GM18909 (cell line): ENCODE measurements at regions not wholly inside any gene's neighbourhood (a gene's known extent, or its start where the extent isn't known, plus 50 kb on each side); places are given as distances from the start of the nearest gene placed in this dataset.

Source experiments
- ATAC-seq: cut with Tn5 transposase; IDR thresholded peaks from one replicate; pipeline ENCODE4 v1.9.1; 2021; ENCODE audit warnings: mild to moderate bottlenecking; ENCODE audit not compliant: unreplicated experiment, poor library complexity

GRCh38 chr2:67006373-67006960 lies 390.7 kb upstream of the ETAA1 start:
- no peak for ATAC-seq

GRCh38 chr2:67008155-67008554 lies 389.0 kb upstream of the ETAA1 start:
- ATAC-seq, result no peak

DNA sequence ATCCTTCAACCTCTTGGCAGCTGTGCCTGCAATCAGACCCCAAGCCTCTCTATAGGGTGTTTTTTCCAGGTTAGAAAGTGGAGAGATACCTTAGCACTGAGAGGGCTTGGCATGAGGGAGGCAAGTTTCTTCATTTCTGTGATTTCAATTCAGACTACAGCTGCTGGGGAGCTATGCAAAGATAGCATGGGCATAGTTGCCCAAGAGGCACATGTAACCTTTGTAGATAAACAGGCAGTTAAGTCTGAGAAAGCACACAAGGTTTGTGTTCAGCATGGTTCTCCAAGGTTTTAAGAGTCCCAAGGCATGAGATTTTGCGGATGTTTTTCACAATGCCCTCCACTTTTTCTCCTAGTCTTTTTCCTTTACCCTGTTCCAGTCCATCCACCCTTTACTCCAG lies 385.0 kb upstream of the ETAA1 start:
- no peak for ATAC-seq

DNA sequence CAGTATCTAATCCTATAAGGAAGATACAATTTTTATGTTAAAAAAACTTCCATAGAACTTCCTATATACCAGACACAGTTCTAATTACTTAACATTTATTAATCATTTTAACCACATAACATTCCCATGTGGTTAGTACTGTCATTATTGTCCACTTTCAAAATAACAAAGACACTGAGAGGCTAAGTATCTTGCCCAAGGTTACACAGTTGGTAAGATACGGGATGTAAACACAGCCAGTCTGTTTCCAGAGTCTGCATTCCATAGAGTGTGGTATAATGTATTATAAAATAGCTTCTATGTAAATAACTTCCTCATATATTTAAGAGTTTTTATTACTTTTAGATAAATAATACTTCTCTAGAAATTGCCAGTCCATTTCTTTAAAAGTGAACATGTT lies 383.3 kb upstream of the ETAA1 start:
- ATAC-seq, result no peak

- no peak for ATAC-seq
Observed at GRCh38 chr2:67015681-67016080, 381.5 kb upstream of the ETAA1 start.

GRCh38 chr2:67018301-67018700 lies 378.8 kb upstream of the ETAA1 start:
- no peak for ATAC-seq

GRCh38 chr2:67032076-67032475 lies 365.1 kb upstream of the ETAA1 start:
- ATAC-seq, result no peak

DNA sequence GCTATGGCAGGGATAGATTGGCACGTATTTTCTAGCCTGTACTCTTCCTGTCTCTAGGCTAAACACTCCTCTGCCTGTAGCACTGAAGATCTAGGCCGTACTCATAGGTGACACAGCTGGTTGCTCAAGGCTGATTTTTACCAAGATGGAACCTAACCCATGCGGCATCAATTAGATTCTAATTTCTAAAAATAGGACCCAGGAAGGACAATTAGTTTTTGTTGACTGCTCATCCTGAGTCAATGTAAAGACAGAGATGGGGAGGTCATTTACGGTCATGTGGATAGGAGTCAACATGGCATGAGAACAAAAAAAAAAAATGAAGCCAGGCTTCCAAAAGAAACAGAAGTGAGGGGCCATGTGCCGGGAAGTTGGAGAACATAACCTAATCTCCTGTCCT lies 360.7 kb upstream of the ETAA1 start:
- ATAC-seq, result no peak

GRCh38 chr2:67037655-67038054 lies 359.5 kb upstream of the ETAA1 start:
- ATAC-seq, result no peak

GRCh38 chr2:67038195-67038594 lies 358.9 kb upstream of the ETAA1 start:
- no peak for ATAC-seq

DNA sequence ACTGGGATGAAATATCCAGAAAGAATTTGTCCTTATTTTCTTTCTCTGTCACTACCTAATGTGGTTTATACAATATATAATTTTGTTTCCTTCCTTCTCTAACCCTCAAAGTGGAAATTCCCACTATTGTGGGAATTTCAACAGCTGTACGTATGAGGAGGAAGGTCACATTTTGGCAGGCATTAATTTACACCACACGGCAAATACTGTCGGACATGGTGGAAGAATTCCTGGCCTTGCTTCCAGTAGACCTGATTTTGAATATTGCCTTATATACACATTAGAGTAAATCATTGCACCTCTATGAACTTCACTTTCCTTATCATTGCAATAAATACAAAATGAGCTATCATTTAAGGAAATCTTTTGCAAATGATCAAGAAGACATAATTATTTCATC lies 358.1 kb upstream of the ETAA1 start:
- ATAC-seq, result no peak

GRCh38 chr2:67039517-67040103 lies 357.5 kb upstream of the ETAA1 start:
- ATAC-seq, result no peak

GRCh38 chr2:67041051-67041450 lies 356.1 kb upstream of the ETAA1 start:
- ATAC-seq, result no peak

DNA sequence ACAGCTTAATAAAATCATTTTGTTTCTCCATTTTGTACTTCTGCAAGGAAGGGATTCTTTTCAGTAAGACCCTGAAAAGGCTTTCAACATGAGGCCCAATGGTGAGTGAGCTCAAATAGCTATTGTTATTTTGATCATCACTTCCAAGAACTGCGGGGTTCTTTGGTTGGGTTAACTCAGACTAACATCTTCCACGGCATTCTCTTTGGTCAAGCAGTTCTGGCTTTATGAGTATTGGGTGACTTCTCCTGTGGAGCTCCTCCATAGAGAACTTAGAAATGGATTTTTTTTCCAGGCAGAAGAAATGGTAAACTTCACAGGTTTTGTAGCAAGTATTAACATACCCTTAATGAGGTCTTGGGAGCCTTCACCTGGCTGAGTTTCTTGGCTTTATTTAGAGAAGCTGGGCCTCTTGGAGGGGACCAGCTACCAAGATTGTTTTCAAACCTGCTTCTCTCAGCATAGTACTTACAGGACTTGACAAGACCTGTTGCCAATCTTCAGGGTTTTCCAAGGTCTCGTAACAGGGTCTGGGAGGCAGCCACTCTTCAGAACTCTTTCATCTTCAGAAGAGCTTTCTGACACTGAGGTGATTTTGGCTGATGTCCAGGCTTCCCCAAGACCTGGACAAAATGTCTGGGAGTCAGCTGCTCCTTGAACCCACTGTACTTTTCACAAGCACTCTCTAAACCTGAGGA lies 353.2 kb upstream of the ETAA1 start:
- ATAC-seq, result no peak

DNA sequence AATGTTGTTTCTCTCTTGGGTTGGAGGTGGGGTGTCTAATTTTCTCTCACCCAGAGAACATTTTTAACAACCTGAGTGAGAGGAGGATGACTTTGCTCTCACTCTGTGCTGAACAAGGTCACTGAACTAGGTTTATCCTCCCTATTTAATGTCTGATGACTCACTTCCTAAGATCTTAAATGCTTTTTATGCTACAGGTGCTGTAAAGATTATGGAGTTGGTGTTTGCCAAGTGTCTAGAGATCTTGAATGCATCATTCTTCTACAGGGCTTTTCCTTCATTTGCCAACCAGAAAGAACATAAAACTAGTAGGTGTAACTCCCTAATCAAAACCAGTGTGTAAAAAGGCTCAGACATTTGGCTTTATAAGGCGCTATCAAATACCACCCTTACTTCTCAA lies 350.5 kb upstream of the ETAA1 start:
- no peak for ATAC-seq

GRCh38 chr2:67048314-67048713 lies 348.8 kb upstream of the ETAA1 start:
- no peak for ATAC-seq

DNA sequence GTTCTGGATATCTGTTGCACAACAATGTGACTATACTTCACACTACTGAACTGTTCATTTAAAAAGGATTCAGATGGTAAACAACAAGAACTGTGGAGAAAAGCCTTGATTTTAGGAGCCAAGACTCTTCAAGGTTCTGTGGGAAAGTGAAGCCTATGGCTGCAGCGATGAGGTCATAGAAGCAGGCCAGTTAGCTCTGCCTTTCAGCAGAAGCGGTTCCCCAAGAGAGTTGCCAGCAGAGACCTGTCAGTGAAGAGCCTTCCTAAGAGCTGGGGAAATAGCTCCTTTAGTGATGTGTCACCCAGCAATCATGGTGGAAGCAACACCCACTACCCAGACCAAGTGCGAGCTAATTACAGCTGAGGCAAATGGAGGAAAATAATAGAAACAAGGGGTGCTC lies 346.5 kb upstream of the ETAA1 start:
- ATAC-seq, result no peak

- no peak for ATAC-seq
Observed at GRCh38 chr2:67054728-67055127, 342.4 kb upstream of the ETAA1 start.

GRCh38 chr2:67055387-67056304 lies 341.5 kb upstream of the ETAA1 start:
- ATAC-seq, result no peak

- ATAC-seq, result no peak
Observed at GRCh38 chr2:67057123-67057522, 340.0 kb upstream of the ETAA1 start.
